DOHH2 (cell line): ENCODE measurements at regions not wholly inside any gene's neighbourhood (a gene's known extent, or its start where the extent isn't known, plus 50 kb on each side); places are given as distances from the start of the nearest gene placed in this dataset.

Experiments
- CTCF ChIP-seq: fragments of 200-600 bp; sonication (generic); IDR thresholded peaks from one replicate; pipeline ENCODE4 v1.5.1; 2014; ENCODE audit warnings: antibody characterized with exemption, mild to moderate bottlenecking, low read depth, low read length; ENCODE audit not compliant: poor library complexity, severe bottlenecking
- EZH2phosphoT487 ChIP-seq: fragments of 200-600 bp; sonication (generic); IDR thresholded peaks from 2 replicates; pipeline ENCODE4 v1.6.1; 2017; ENCODE audit warnings: borderline replicate concordance, mild to moderate bottlenecking, antibody characterized with exemption, low read length, moderate library complexity, mixed read lengths

GRCh38 chr17:79374087-79374689 is 236.7 kb downstream of the RBFOX3 start:
- TF ChIP-seq CTCF = no peak
- no peak for TF ChIP-seq EZH2phosphoT487
